WTC11 (cell line): ENCODE measurements at regions not wholly inside any gene's neighbourhood (a gene's known extent, or its start where the extent isn't known, plus 50 kb on each side); places are given as distances from the start of the nearest gene placed in this dataset.

Experiments
- CREB1 ChIP-seq: sonication (generic); formaldehyde crosslinking; IDR thresholded peaks from 2 replicates; pipeline ENCODE4 v1.8.0; 2023; ENCODE audit warnings: mild to moderate bottlenecking, missing genetic modification reagents
- E2F4 ChIP-seq: sonication (generic); formaldehyde crosslinking; IDR thresholded peaks from 2 replicates; pipeline ENCODE4 v1.8.1; 2022; ENCODE audit warnings: low read depth, mild to moderate bottlenecking, moderate library complexity, missing genetic modification reagents, borderline replicate concordance
- USF1 ChIP-seq: sonication (generic); formaldehyde crosslinking; IDR thresholded peaks from 2 replicates; pipeline ENCODE4 v1.8.0; 2022; ENCODE audit warnings: mild to moderate bottlenecking, missing genetic modification reagents
- ZNF423 ChIP-seq: fragments of 250-450 bp; sonication (Bioruptor Pico); IDR thresholded peaks from 2 replicates; pipeline ENCODE4 v2.1.2; 2022; ENCODE audit warnings: mild to moderate bottlenecking, moderate library complexity
- TF ChIP-seq, protein P1 (sequence below): fragments of 200-600 bp; IDR thresholded peaks from 2 replicates; pipeline ENCODE4 v1.8.0; 2022; ENCODE audit warnings: antibody characterized with exemption

- TF ChIP-seq, protein P1, sequence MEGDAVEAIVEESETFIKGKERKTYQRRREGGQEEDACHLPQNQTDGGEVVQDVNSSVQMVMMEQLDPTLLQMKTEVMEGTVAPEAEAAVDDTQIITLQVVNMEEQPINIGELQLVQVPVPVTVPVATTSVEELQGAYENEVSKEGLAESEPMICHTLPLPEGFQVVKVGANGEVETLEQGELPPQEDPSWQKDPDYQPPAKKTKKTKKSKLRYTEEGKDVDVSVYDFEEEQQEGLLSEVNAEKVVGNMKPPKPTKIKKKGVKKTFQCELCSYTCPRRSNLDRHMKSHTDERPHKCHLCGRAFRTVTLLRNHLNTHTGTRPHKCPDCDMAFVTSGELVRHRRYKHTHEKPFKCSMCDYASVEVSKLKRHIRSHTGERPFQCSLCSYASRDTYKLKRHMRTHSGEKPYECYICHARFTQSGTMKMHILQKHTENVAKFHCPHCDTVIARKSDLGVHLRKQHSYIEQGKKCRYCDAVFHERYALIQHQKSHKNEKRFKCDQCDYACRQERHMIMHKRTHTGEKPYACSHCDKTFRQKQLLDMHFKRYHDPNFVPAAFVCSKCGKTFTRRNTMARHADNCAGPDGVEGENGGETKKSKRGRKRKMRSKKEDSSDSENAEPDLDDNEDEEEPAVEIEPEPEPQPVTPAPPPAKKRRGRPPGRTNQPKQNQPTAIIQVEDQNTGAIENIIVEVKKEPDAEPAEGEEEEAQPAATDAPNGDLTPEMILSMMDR = no peak
- TF ChIP-seq ZNF423 (CRISPR knock-in tag) = no peak
- no peak for TF ChIP-seq E2F4 (CRISPR knock-in tag)
- TF ChIP-seq USF1 = no peak
- no peak for TF ChIP-seq CREB1 (CRISPR knock-in tag)
Measured at GRCh38 chr5:53418826-53419658, 61.4 kb upstream of the FST start.
